ENCODE measurements at regions not wholly inside any gene's neighbourhood (a gene's known extent, or its start where the extent isn't known, plus 50 kb on each side); places are given as distances from the start of the nearest gene placed in this dataset.
A peak's percentile ranks its signal among the peaks of the same experiment; 100 is the strongest.

- DNase-seq (ENCODE audit: low read depth) = no peak
These were observed 295.3 kb upstream of the SULF2 start for GRCh38 chr20:48080583-48080982.

- DNase-seq (ENCODE audit: low read depth) = no peak
These were observed 293.7 kb upstream of the SULF2 start for GRCh38 chr20:48079028-48079427.

GRCh38 chr20:48076747-48077146 lies 291.5 kb upstream of the SULF2 start:
- DNase-seq (ENCODE audit: low read depth) = no peak

- DNase-seq (ENCODE audit: low read depth) = no peak
These were observed 291.0 kb upstream of the SULF2 start for GRCh38 chr20:48076247-48076646.

- DNase-seq (ENCODE audit: low read depth) = no peak
These were observed 290.4 kb upstream of the SULF2 start for GRCh38 chr20:48075591-48076174.

- no peak for DNase-seq (ENCODE audit: low read depth)
These were observed 285.8 kb upstream of the SULF2 start for GRCh38 chr20:48070991-48071652.

- DNase-seq (ENCODE audit: low read depth) = no peak
These were observed 284.3 kb upstream of the SULF2 start for GRCh38 chr20:48069596-48069995.

GRCh38 chr20:48066851-48067250 lies 281.6 kb upstream of the SULF2 start:
- DNase-seq (ENCODE audit: low read depth) = no peak

- DNase-seq (ENCODE audit: low read depth) = peak; percentile 26
These were observed 281.0 kb upstream of the SULF2 start for GRCh38 chr20:48066246-48066645.

GRCh38 chr20:48065833-48066232 lies 280.6 kb upstream of the SULF2 start:
- DNase-seq (ENCODE audit: low read depth) = no peak

- no peak for DNase-seq (ENCODE audit: low read depth)
These were observed 279.6 kb upstream of the SULF2 start for GRCh38 chr20:48064929-48065328.

GRCh38 chr20:48060841-48061720 lies 275.8 kb upstream of the SULF2 start:
- no peak for DNase-seq (ENCODE audit: low read depth)

- no peak for DNase-seq (ENCODE audit: low read depth)
These were observed 273.6 kb upstream of the SULF2 start for GRCh38 chr20:48058611-48059559.

- no peak for DNase-seq (ENCODE audit: low read depth)
These were observed 272.5 kb upstream of the SULF2 start for GRCh38 chr20:48057739-48058138.

- no peak for DNase-seq (ENCODE audit: low read depth)
These were observed 272.0 kb upstream of the SULF2 start for GRCh38 chr20:48057251-48057650.

- no peak for DNase-seq (ENCODE audit: low read depth)
These were observed 270.9 kb upstream of the SULF2 start for GRCh38 chr20:48056218-48056617.

GRCh38 chr20:48054051-48054450 lies 268.8 kb upstream of the SULF2 start:
- no peak for DNase-seq (ENCODE audit: low read depth)

- DNase-seq (ENCODE audit: low read depth) = peak; percentile 17
These were observed 267.2 kb upstream of the SULF2 start for GRCh38 chr20:48052475-48052835.

- DNase-seq (ENCODE audit: low read depth) = peak; percentile 75
These were observed 266.7 kb upstream of the SULF2 start for GRCh38 chr20:48051794-48052474.

- DNase-seq (ENCODE audit: low read depth) = no peak
These were observed 264.4 kb upstream of the SULF2 start for GRCh38 chr20:48049641-48050040.

- no peak for DNase-seq (ENCODE audit: low read depth)
These were observed 263.9 kb upstream of the SULF2 start for GRCh38 chr20:48049171-48049570.

All from fibroblast of the conjunctiva (primary cell).